Endothelial cell of umbilical vein (primary cell): ENCODE measurements at regions not wholly inside any gene's neighbourhood (a gene's known extent, or its start where the extent isn't known, plus 50 kb on each side); places are given as distances from the start of the nearest gene placed in this dataset.
A peak's percentile ranks its signal among the peaks of the same experiment; 100 is the strongest.

Experiments
- BruUV-seq: library from RNA; stranded (reverse); fragments of 400-500 nt; replicated peaks from 2 replicates; lab custom pipeline; 2021; lab: Mats Ljungman, UMichigan
- CTCF ChIA-PET: fragments of 300-600, 350-600 bp; sonication (Branson Sonifier 250); formaldehyde crosslinking; loops from one replicate; lab custom pipeline; 2021; ENCODE audit warnings: antibody characterized with exemption, inconsistent platforms; lab: Charles Lee
- POLR2A ChIA-PET: fragments of 300-600, 350-600 bp; sonication (Branson Sonifier 250); formaldehyde crosslinking; loops from one replicate; lab custom pipeline; 2021; ENCODE audit warnings: antibody characterized with exemption, inconsistent platforms; lab: Charles Lee
- DNase-seq: peaks from one replicate; pipeline ENCODE4 v3.0.0-alpha.2; 2011; ENCODE audit warnings: low read depth, low spot score
- FAIRE-seq: peaks from 2 replicates; lab custom pipeline; 2011; peaks lifted over from hg19 to GRCh38; lab: Jason Lieb, UNC
- H2AFZ ChIP-seq: 2 replicates; pipeline ENCODE4 v1.6.0; 2012; ENCODE audit warnings: low read depth, low read length, control low read depth, inconsistent platforms
- H3K27ac ChIP-seq: 2 replicates; pipeline ENCODE4 v1.5.1; 2011; ENCODE audit warnings: low read depth, mild to moderate bottlenecking, control low read depth, low read length, moderate library complexity; ENCODE audit not compliant: insufficient read depth
- H3K27me3 ChIP-seq, 2 experiments: 2 replicates each; pipeline versions ENCODE4 v1.6.0 to v1.6.1; 2011; ENCODE audit warnings: low read length in 2 of 2, mixed read lengths in 1 of 2; ENCODE audit not compliant: control insufficient read depth in 2 of 2, insufficient read depth in 2 of 2
- H3K36me3 ChIP-seq, 2 experiments: 2 replicates in 1 of 2; 3 replicates in 1 of 2; pipeline ENCODE4 v1.5.1; 2011; ENCODE audit warnings: low read length in 2 of 2, mild to moderate bottlenecking in 1 of 2, moderate library complexity in 1 of 2; ENCODE audit not compliant: control insufficient read depth in 2 of 2, insufficient read depth in 2 of 2; ENCODE audit errors: extremely low read depth in 1 of 2
- H3K4me1 ChIP-seq: 3 replicates; pipeline ENCODE4 v1.5.1; 2011; ENCODE audit warnings: mild to moderate bottlenecking, low read length; ENCODE audit not compliant: control insufficient read depth, insufficient read depth; ENCODE audit errors: extremely low read depth
- H3K4me2 ChIP-seq: 2 replicates; pipeline ENCODE4 v1.6.1; 2011; ENCODE audit warnings: low read length, control low read depth, mixed read lengths; ENCODE audit not compliant: insufficient read depth
- H3K4me3 ChIP-seq, 3 experiments: fragments of 200-600 bp in 1 of 3; sonication (generic), shearing (Covaris generic) in 1 of 3; replicated peaks in 1 of 3; 2 replicates each; pipeline ENCODE4 v1.5.1; 2011 to 2016; ENCODE audit warnings: control low read depth in 3 of 3, low read length in 3 of 3, mild to moderate bottlenecking in 2 of 3, inconsistent platforms in 1 of 3, low read depth in 1 of 3, moderate library complexity in 1 of 3; ENCODE audit not compliant: insufficient read depth in 1 of 3
- H3K79me2 ChIP-seq: 2 replicates; pipeline ENCODE4 v1.6.0; 2012; ENCODE audit warnings: low read length, inconsistent platforms; ENCODE audit not compliant: control insufficient read depth, insufficient read depth
- H3K9ac ChIP-seq: replicated peaks from 2 replicates; pipeline ENCODE3; 2011; ENCODE audit warnings: low read length, control low read depth; ENCODE audit not compliant: insufficient read depth; ENCODE audit errors: extremely low read depth
- H3K9me1 ChIP-seq: replicated peaks from 3 replicates; pipeline ENCODE4 v1.6.0; 2011; ENCODE audit warnings: mild to moderate bottlenecking, low read length; ENCODE audit not compliant: control insufficient read depth, insufficient read depth; ENCODE audit errors: extremely low read depth
- H3K9me3 ChIP-seq: replicated peaks from 2 replicates; pipeline ENCODE4 v1.5.1; 2012; ENCODE audit warnings: low read length, inconsistent platforms; ENCODE audit not compliant: control insufficient read depth, insufficient read depth
- H4K20me1 ChIP-seq: replicated peaks from 2 replicates; pipeline ENCODE3; 2011; ENCODE audit warnings: mild to moderate bottlenecking, low read length; ENCODE audit not compliant: control insufficient read depth, insufficient read depth; ENCODE audit errors: extremely low read depth
- EZH2 ChIP-seq: IDR thresholded peaks from 2 replicates; pipeline ENCODE4 v1.6.1; 2012; ENCODE audit warnings: borderline replicate concordance, low read depth, mild to moderate bottlenecking, moderate library complexity, low read length, inconsistent platforms; ENCODE audit not compliant: severe bottlenecking
- FOS ChIP-seq: IDR thresholded peaks from 2 replicates; pipeline ENCODE4 v1.6.1; 2011; ENCODE audit warnings: mild to moderate bottlenecking, low read length, moderate library complexity, borderline replicate concordance; ENCODE audit not compliant: insufficient read depth
- GATA2 ChIP-seq: IDR thresholded peaks from 2 replicates; pipeline ENCODE4 v1.7.0; 2011; ENCODE audit warnings: low read depth, mild to moderate bottlenecking, moderate library complexity, mixed read lengths, low read length; ENCODE audit not compliant: insufficient read length, insufficient read depth
- JUN ChIP-seq: IDR thresholded peaks from 2 replicates; pipeline ENCODE4 v1.6.1; 2011; ENCODE audit warnings: borderline replicate concordance, low read depth; ENCODE audit not compliant: insufficient read length, insufficient read depth
- MYC ChIP-seq: IDR thresholded peaks from one replicate; pipeline ENCODE4 v1.6.1; 2011; ENCODE audit warnings: mild to moderate bottlenecking, low read depth, low read length
- POLR2A ChIP-seq: IDR thresholded peaks from 2 replicates; pipeline ENCODE4 v1.6.1; 2012; ENCODE audit warnings: low read depth, mild to moderate bottlenecking, control low read depth, low read length
- POLR2AphosphoS5 ChIP-seq: IDR thresholded peaks from 2 replicates; pipeline ENCODE4 v1.6.1; 2012; ENCODE audit warnings: low read depth, mild to moderate bottlenecking, control low read depth, low read length, moderate library complexity; ENCODE audit not compliant: insufficient read depth
- dilution Hi-C: fragments of 300-500 bp; cut with MboI; formaldehyde crosslinking; loops from one replicate; pipeline ENCODE4 v1.15.0; 2019; ENCODE audit warnings: low sequenced_read_pairs; ENCODE audit not compliant: extremely low pct_ligation_motif_present
- intact Hi-C: fragments of 100-400 bp; cut with micrococcal nuclease; formaldehyde crosslinking; loops from one replicate; pipeline ENCODE4 v1.10.0; 2022
- TF ChIP-seq, protein P1 (sequence below), 2 donors: IDR thresholded peaks; 1 replicate in 1 of 2; 2 replicates in 1 of 2; pipeline ENCODE4 v1.5.1; 2011; ENCODE audit warnings: low read length in 2 of 2, mild to moderate bottlenecking in 2 of 2, moderate library complexity in 2 of 2, control low read depth in 1 of 2, inconsistent platforms in 1 of 2, low read depth in 1 of 2; ENCODE audit not compliant: insufficient read depth in 1 of 2; ENCODE audit errors: extremely low read depth in 1 of 2
- TF ChIP-seq, protein P2 (sequence below): IDR thresholded peaks from 2 replicates; pipeline ENCODE4 v1.6.1; 2011; ENCODE audit not compliant: insufficient read depth, insufficient read length

DNA sequence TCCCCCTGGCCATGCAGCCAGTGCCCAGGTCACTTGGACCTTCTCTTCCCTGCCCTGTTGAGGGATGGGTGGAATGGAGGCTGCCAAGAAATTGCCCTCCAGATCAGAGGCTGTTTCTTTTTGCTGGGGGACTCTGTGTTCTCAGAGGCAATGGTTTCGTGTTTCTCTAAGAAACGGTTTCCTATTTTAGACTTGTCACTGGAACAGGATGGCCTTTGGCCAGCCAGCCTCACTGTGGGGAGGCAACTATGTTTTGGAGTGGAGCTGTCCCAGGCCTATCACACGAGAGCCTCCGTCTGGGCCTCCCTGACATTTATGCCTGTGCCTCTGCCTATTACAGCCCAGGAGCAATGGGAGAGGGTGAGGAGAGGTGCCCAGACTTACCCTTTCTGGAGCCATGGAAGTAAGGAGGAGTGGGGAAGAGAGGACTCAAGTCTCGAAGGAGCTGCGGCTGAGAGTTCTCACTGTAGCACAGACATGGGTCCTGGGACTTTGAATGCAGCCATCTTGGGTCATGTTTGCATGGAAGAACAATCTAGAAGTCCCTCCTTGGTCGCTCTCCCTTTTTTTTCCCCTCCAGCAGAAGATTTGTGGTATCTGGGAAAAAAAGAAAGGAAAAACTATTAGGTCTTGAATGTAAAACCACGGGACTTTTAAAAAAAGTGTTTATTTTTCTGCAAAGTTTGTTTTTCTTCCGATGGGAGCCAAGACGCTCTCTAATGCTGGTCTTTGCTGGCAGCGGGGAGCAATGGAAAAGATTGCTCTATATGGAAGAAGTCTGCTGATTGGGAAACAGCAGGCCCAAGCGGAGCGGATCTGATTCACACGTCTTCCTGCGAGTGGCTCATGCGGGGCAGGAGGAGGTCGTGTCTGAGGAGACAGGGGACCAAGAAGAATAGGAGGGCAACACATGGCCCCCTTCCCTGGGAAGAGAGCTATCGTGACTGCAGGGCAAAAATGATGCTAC, 219.2 kb downstream of the FOXD2 start:
- TF ChIP-seq EZH2 = no peak
- peak; percentile 36 for TF ChIP-seq POLR2AphosphoS5
- TF ChIP-seq, protein P1, sequence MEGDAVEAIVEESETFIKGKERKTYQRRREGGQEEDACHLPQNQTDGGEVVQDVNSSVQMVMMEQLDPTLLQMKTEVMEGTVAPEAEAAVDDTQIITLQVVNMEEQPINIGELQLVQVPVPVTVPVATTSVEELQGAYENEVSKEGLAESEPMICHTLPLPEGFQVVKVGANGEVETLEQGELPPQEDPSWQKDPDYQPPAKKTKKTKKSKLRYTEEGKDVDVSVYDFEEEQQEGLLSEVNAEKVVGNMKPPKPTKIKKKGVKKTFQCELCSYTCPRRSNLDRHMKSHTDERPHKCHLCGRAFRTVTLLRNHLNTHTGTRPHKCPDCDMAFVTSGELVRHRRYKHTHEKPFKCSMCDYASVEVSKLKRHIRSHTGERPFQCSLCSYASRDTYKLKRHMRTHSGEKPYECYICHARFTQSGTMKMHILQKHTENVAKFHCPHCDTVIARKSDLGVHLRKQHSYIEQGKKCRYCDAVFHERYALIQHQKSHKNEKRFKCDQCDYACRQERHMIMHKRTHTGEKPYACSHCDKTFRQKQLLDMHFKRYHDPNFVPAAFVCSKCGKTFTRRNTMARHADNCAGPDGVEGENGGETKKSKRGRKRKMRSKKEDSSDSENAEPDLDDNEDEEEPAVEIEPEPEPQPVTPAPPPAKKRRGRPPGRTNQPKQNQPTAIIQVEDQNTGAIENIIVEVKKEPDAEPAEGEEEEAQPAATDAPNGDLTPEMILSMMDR (IDR thresholded peaks at IDR 0.05; ENCODE audit: extremely low read depth in 1 of 2, insufficient read depth in 1 of 2, low read depth in 1 of 2, low read length in 2 of 2) = no peak
- TF ChIP-seq, protein P2, sequence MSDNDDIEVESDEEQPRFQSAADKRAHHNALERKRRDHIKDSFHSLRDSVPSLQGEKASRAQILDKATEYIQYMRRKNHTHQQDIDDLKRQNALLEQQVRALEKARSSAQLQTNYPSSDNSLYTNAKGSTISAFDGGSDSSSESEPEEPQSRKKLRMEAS = no peak
- TF ChIP-seq POLR2A = no peak
- peak; percentile 29 for TF ChIP-seq GATA2
- TF ChIP-seq FOS = peak; percentile 92
- TF ChIP-seq JUN = peak; percentile 56
- peak; percentile 21 for TF ChIP-seq MYC
- peak overlapping the region; percentile 60 for H2AFZ ChIP-seq
- dilution Hi-C loops = no loop called here
- FAIRE-seq (peak; percentile 98), DNase-seq (peak; percentile 97)
- no peak overlapping the region for H3K4me3 ChIP-seq
- H3K4me1 ChIP-seq = peaks cover 13% of the 10 kb centered on the region
- no peaks in the 10 kb centered on the region for H3K36me3 ChIP-seq
- H3K79me2 ChIP-seq = no peaks in the 10 kb centered on the region
- H3K9me1 ChIP-seq = no peaks in the 10 kb centered on the region
- H3K9ac ChIP-seq = peak overlapping the region; percentile 18
- ChIA-PET CTCF (interaction anchor here (0.8 kb wide), 1 partner anchor 219 kb away, joined by 3 read pairs; the partner anchor contains the start of gene FOXD2), POLR2A (no interaction called here)
- peak overlapping the region; percentile 68 for H3K27ac ChIP-seq
- intact Hi-C loops = loop anchor here (2.0 to 5.0 kb wide), 2 partner anchors 86 to 480 kb away; no protein-coding TSS in a partner anchor
- H3K4me2 ChIP-seq = peak overlapping the region; percentile 34
- no peaks in the 10 kb centered on the region for H3K27me3 ChIP-seq
- no peaks in the 10 kb centered on the region for H3K9me3 ChIP-seq
- no peaks in the 10 kb centered on the region for H4K20me1 ChIP-seq
- TSS peak; percentile 90 for BruUV-seq
